ENCODE measurements at regions not wholly inside any gene's neighbourhood (a gene's known extent, or its start where the extent isn't known, plus 50 kb on each side); places are given as distances from the start of the nearest gene placed in this dataset.

GRCh38 chr14:87691042-87691881, 301.7 kb downstream of the GALC start:
- no peak overlapping the region for H3K4me2 ChIP-seq (ENCODE audit: low read length)
- no peaks in the 10 kb centered on the region for H3F3A ChIP-seq (ENCODE audit: control insufficient read depth, insufficient read depth)
- H3K27ac ChIP-seq (ENCODE audit: low read depth, low read length), result no peak overlapping the region
- no peaks in the 10 kb centered on the region for H3K4me1 ChIP-seq (ENCODE audit: control insufficient read depth, low read length)
- no peaks in the 10 kb centered on the region for H3K9me2 ChIP-seq (replicated peaks; ENCODE audit: control insufficient read depth, low read length)
- no peaks in the 10 kb centered on the region for H3K36me3 ChIP-seq (ENCODE audit: control insufficient read depth, low read length)
- no peaks in the 10 kb centered on the region for H4K20me1 ChIP-seq (ENCODE audit: control insufficient read depth, insufficient read depth, low read depth, low read length)
- no peaks in the 10 kb centered on the region for H3K79me2 ChIP-seq (ENCODE audit: control insufficient read depth, low read length)
- H3K4me3 ChIP-seq (ENCODE audit: low read length), result no peak overlapping the region
- no peaks in the 10 kb centered on the region for H3K27me3 ChIP-seq (ENCODE audit: control insufficient read depth, low read length)
- H3K9me3 ChIP-seq (ENCODE audit: control insufficient read depth, insufficient read depth, low read length), result no peaks in the 10 kb centered on the region
- no peak for TF ChIP-seq CTCF (IDR thresholded peaks at IDR 0.05; ENCODE audit: low read depth, low read length, poor library complexity, severe bottlenecking)

- no peaks in the 10 kb centered on the region for H3K9me2 ChIP-seq (replicated peaks; ENCODE audit: control insufficient read depth, low read length)
- H3K27me3 ChIP-seq (ENCODE audit: control insufficient read depth, low read length), result no peaks in the 10 kb centered on the region
Observed at GRCh38 chr14:87690076-87690613, 302.8 kb downstream of the GALC start.

GRCh38 chr14:87688524-87688923, 304.5 kb downstream of the GALC start:
- H4K20me1 ChIP-seq (ENCODE audit: control insufficient read depth, insufficient read depth, low read depth, low read length), result no peaks in the 10 kb centered on the region
- H3K9me2 ChIP-seq (replicated peaks; ENCODE audit: control insufficient read depth, low read length), result no peaks in the 10 kb centered on the region
- H3K79me2 ChIP-seq (ENCODE audit: control insufficient read depth, low read length), result no peaks in the 10 kb centered on the region
- no peak overlapping the region for H3K4me3 ChIP-seq (ENCODE audit: low read length)
- TF ChIP-seq CTCF (IDR thresholded peaks at IDR 0.05; ENCODE audit: low read depth, low read length, poor library complexity, severe bottlenecking) (no peak), EZH2phosphoT487 (IDR thresholded peaks at IDR 0.05; ENCODE audit: borderline replicate concordance, low read length) (no peak)
- no peaks in the 10 kb centered on the region for H3K27me3 ChIP-seq (ENCODE audit: control insufficient read depth, low read length)
- H3K4me1 ChIP-seq (ENCODE audit: control insufficient read depth, low read length), result no peaks in the 10 kb centered on the region
- no peaks in the 10 kb centered on the region for H3F3A ChIP-seq (ENCODE audit: control insufficient read depth, insufficient read depth)
- H3K4me2 ChIP-seq (ENCODE audit: low read length), result no peak overlapping the region
- H3K27ac ChIP-seq (ENCODE audit: low read depth, low read length), result no peak overlapping the region
- H3K36me3 ChIP-seq (ENCODE audit: control insufficient read depth, low read length), result no peaks in the 10 kb centered on the region
- H3K9me3 ChIP-seq (ENCODE audit: control insufficient read depth, insufficient read depth, low read length), result no peaks in the 10 kb centered on the region

More at GRCh38 chr14:87690076-87690613, 302.8 kb downstream of the GALC start:
- Histone ChIP-seq H3K4me2 (ENCODE audit: low read length) (no peak overlapping the region), H3K79me2 (ENCODE audit: control insufficient read depth, low read length) (no peaks in the 10 kb centered on the region), H4K20me1 (ENCODE audit: control insufficient read depth, insufficient read depth, low read depth, low read length) (no peaks in the 10 kb centered on the region), H3K27ac (ENCODE audit: low read depth, low read length) (no peak overlapping the region), H3F3A (ENCODE audit: control insufficient read depth, insufficient read depth) (no peaks in the 10 kb centered on the region), H3K4me1 (ENCODE audit: control insufficient read depth, low read length) (no peaks in the 10 kb centered on the region), H3K9me3 (ENCODE audit: control insufficient read depth, insufficient read depth, low read length) (no peaks in the 10 kb centered on the region), H3K36me3 (ENCODE audit: control insufficient read depth, low read length) (no peaks in the 10 kb centered on the region), H3K4me3 (ENCODE audit: low read length) (no peak overlapping the region)
- TF ChIP-seq EZH2phosphoT487 (IDR thresholded peaks at IDR 0.05; ENCODE audit: borderline replicate concordance, low read length), result no peak
- no peak for TF ChIP-seq CTCF (IDR thresholded peaks at IDR 0.05; ENCODE audit: low read depth, low read length, poor library complexity, severe bottlenecking)
